HepG2 (cell line): ENCODE measurements at regions not wholly inside any gene's neighbourhood (a gene's known extent, or its start where the extent isn't known, plus 50 kb on each side); places are given as distances from the start of the nearest gene placed in this dataset.

ENCODE experiments used
- CREB1 ChIP-seq, 2 experiments: fragments of 450-650 bp in 1 of 2; IDR thresholded peaks; 2 replicates each; pipeline ENCODE4 v1.6.1; 2016 to 2017; ENCODE audit warnings: control low read depth in 1 of 2, mild to moderate bottlenecking in 1 of 2, missing compliant biosample characterization in 1 of 2, missing genetic modification characterization in 1 of 2
- HMG20B ChIP-seq: conservative IDR thresholded peaks from 2 replicates; pipeline ENCODE4 v1.6.1; 2016; ENCODE audit warnings: missing genetic modification reagents, missing compliant biosample characterization
- ISL2 ChIP-seq: sonication (generic); formaldehyde crosslinking; IDR thresholded peaks from 2 replicates; pipeline ENCODE4 v1.5.0; 2020; ENCODE audit warnings: missing genetic modification reagents
- JUN ChIP-seq: sonication (generic); formaldehyde crosslinking; IDR thresholded peaks from 2 replicates; pipeline ENCODE4 v1.4.0; 2020; ENCODE audit warnings: mild to moderate bottlenecking, missing genetic modification reagents
- JUND ChIP-seq: sonication (generic); formaldehyde crosslinking; IDR thresholded peaks from 2 replicates; pipeline ENCODE4 v1.8.0; 2022; ENCODE audit warnings: mild to moderate bottlenecking, missing genetic modification reagents
- MED13 ChIP-seq: sonication (generic); formaldehyde crosslinking; IDR thresholded peaks from 2 replicates; pipeline ENCODE4 v1.5.0; 2020; ENCODE audit warnings: missing genetic modification reagents
- MTF2 ChIP-seq: sonication (generic); formaldehyde crosslinking; IDR thresholded peaks from 2 replicates; pipeline ENCODE4 v1.5.0; 2020; ENCODE audit warnings: missing genetic modification reagents, borderline replicate concordance
- PRPF4 ChIP-seq: fragments of 200-400 bp; formaldehyde crosslinking; IDR thresholded peaks from 2 replicates; pipeline ENCODE4 v1.6.1; 2016; ENCODE audit warnings: low read length, low read depth; ENCODE audit not compliant: poor library complexity, severe bottlenecking
- REL ChIP-seq: sonication (generic); formaldehyde crosslinking; conservative IDR thresholded peaks from 2 replicates; pipeline ENCODE4 v1.8.0; 2022; ENCODE audit warnings: mild to moderate bottlenecking, missing genetic modification reagents, moderate library complexity
- TBX2 ChIP-seq: sonication (generic); formaldehyde crosslinking; IDR thresholded peaks from 2 replicates; pipeline ENCODE4 v1.5.0; 2020; ENCODE audit warnings: missing genetic modification reagents, mild to moderate bottlenecking, borderline replicate concordance
- ZFY ChIP-seq: sonication (generic); formaldehyde crosslinking; IDR thresholded peaks from 2 replicates; pipeline ENCODE4 v1.4.0; 2020; ENCODE audit warnings: missing genetic modification reagents
- ZKSCAN1 ChIP-seq: fragments of 150-350 bp; IDR thresholded peaks from 2 replicates; pipeline ENCODE4 v1.6.1; 2014; ENCODE audit warnings: low read length
- ZNF337 ChIP-seq: sonication (generic); formaldehyde crosslinking; IDR thresholded peaks from 2 replicates; pipeline ENCODE4 v1.5.1; 2020; ENCODE audit warnings: missing genetic modification reagents, low read depth, mild to moderate bottlenecking, borderline replicate concordance
- ZNF562 ChIP-seq: sonication (generic); formaldehyde crosslinking; IDR thresholded peaks from 2 replicates; pipeline ENCODE4 v1.8.0; 2022; ENCODE audit warnings: missing genetic modification reagents, borderline replicate concordance
- ZNF577 ChIP-seq: sonication (generic); formaldehyde crosslinking; IDR thresholded peaks from 2 replicates; pipeline ENCODE4 v1.4.0; 2020; ENCODE audit warnings: mild to moderate bottlenecking, low read depth, missing genetic modification reagents, borderline replicate concordance
- TF ChIP-seq, protein P1 (sequence below): sonication (generic); formaldehyde crosslinking; IDR thresholded peaks from 2 replicates; pipeline ENCODE4 v1.8.0; 2022; ENCODE audit warnings: missing genetic modification reagents, low read depth, mild to moderate bottlenecking, borderline replicate concordance
- TF ChIP-seq, protein P2 (sequence below): sonication (generic); formaldehyde crosslinking; IDR thresholded peaks from 2 replicates; pipeline ENCODE4 v1.5.0; 2020; ENCODE audit warnings: mild to moderate bottlenecking, missing genetic modification reagents
- TF ChIP-seq, protein P3 (sequence below): sonication (generic); formaldehyde crosslinking; IDR thresholded peaks from 2 replicates; pipeline ENCODE4 v1.8.0; 2022; ENCODE audit warnings: mild to moderate bottlenecking, missing genetic modification reagents, moderate library complexity
- TF ChIP-seq, protein P4 (sequence below): sonication (generic); formaldehyde crosslinking; IDR thresholded peaks from 2 replicates; pipeline ENCODE4 v1.4.0; 2020; ENCODE audit warnings: missing genetic modification reagents
- TF ChIP-seq, protein P5 (sequence below): sonication (generic); formaldehyde crosslinking; IDR thresholded peaks from 2 replicates; pipeline ENCODE4 v1.5.0; 2020; ENCODE audit warnings: mild to moderate bottlenecking, missing genetic modification reagents, borderline replicate concordance

DNA sequence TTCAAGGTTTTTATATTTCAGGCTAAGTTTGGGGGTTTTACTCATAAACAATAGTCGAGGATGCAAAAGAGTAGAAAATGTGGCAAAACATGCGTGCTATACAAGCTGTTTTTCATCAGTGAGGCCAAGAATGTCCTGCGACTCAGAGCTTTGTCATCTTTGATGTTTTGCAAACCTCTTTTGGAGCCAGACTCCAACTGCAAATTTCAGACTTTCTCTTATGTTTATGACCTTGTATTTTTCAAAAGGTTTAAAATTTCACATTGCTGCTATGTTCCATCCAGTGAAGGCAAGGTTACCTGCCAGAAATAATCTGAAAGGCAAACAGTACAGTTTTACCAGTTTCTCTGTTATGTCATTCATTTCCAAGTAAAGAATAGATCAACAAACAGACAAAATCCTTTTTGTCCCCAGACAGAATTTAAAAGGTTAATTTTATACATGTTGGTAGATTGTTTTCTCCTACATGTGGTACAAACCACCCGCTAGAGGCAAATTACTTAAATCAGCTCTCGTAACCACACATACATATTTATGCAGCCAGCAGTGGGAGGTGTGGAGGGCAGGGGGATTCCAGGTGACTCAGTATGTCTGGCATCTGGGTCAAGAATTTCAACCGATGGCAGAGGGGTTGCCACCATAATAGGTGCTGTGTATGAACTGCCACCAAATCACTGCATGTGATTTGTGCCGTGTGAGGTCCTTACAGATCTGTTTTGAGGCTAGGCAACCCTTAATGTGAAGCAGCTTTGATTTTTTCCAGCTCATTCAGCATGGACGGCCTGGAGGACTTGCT lies 119.8 kb upstream of the CPM start (continued):
- TF ChIP-seq ZNF337 = 0 out of 2 replicates have a peak, but pooled peaks have one; percentile 15
- no peak; the same call in 1 of the 2 replicates for TF ChIP-seq ZKSCAN1
- TF ChIP-seq, protein P1, sequence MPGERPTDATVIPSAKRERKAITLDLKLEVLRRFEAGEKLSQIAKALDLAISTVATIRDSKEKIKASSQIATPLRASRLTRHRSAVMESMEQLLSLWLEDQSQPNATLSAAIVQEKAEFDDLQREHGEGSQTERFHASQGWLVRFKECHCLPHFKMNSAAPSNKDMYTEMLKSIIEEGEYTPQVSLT (CRISPR knock-in tag) = no peak
- 0 out of 2 replicates have a peak, but pooled peaks have one; percentile 55 for TF ChIP-seq JUN (CRISPR knock-in tag)
- TF ChIP-seq ZFY (CRISPR knock-in tag) = no peak
- peak; percentile 78 for TF ChIP-seq ISL2 (CRISPR knock-in tag)
- TF ChIP-seq REL (CRISPR knock-in tag) = 0 out of 2 replicates have a peak, but pooled peaks have one; percentile 29
- no peak for TF ChIP-seq ZNF577
- no peak for TF ChIP-seq CREB1 (IDR thresholded peaks at IDR 0.05)
- TF ChIP-seq CREB1 (CRISPR knock-in tag; IDR thresholded peaks at IDR 0.05) = peak; percentile 47
- TF ChIP-seq, protein P2, sequence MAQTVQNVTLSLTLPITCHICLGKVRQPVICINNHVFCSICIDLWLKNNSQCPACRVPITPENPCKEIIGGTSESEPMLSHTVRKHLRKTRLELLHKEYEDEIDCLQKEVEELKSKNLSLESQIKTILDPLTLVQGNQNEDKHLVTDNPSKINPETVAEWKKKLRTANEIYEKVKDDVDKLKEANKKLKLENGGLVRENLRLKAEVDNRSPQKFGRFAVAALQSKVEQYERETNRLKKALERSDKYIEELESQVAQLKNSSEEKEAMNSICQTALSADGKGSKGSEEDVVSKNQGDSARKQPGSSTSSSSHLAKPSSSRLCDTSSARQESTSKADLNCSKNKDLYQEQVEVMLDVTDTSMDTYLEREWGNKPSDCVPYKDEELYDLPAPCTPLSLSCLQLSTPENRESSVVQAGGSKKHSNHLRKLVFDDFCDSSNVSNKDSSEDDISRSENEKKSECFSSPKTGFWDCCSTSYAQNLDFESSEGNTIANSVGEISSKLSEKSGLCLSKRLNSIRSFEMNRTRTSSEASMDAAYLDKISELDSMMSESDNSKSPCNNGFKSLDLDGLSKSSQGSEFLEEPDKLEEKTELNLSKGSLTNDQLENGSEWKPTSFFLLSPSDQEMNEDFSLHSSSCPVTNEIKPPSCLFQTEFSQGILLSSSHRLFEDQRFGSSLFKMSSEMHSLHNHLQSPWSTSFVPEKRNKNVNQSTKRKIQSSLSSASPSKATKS = no peak
- no peak for TF ChIP-seq MTF2 (CRISPR knock-in tag)
- TF ChIP-seq, protein P3, sequence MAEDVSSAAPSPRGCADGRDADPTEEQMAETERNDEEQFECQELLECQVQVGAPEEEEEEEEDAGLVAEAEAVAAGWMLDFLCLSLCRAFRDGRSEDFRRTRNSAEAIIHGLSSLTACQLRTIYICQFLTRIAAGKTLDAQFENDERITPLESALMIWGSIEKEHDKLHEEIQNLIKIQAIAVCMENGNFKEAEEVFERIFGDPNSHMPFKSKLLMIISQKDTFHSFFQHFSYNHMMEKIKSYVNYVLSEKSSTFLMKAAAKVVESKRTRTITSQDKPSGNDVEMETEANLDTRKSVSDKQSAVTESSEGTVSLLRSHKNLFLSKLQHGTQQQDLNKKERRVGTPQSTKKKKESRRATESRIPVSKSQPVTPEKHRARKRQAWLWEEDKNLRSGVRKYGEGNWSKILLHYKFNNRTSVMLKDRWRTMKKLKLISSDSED (CRISPR knock-in tag) = no peak
- TF ChIP-seq, protein P4, sequence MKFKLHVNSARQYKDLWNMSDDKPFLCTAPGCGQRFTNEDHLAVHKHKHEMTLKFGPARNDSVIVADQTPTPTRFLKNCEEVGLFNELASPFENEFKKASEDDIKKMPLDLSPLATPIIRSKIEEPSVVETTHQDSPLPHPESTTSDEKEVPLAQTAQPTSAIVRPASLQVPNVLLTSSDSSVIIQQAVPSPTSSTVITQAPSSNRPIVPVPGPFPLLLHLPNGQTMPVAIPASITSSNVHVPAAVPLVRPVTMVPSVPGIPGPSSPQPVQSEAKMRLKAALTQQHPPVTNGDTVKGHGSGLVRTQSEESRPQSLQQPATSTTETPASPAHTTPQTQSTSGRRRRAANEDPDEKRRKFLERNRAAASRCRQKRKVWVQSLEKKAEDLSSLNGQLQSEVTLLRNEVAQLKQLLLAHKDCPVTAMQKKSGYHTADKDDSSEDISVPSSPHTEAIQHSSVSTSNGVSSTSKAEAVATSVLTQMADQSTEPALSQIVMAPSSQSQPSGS (CRISPR knock-in tag) = peak; percentile 51; the same call in 1 of the 2 replicates
- no peak for TF ChIP-seq ZNF562 (CRISPR knock-in tag)
- TF ChIP-seq, protein P5, sequence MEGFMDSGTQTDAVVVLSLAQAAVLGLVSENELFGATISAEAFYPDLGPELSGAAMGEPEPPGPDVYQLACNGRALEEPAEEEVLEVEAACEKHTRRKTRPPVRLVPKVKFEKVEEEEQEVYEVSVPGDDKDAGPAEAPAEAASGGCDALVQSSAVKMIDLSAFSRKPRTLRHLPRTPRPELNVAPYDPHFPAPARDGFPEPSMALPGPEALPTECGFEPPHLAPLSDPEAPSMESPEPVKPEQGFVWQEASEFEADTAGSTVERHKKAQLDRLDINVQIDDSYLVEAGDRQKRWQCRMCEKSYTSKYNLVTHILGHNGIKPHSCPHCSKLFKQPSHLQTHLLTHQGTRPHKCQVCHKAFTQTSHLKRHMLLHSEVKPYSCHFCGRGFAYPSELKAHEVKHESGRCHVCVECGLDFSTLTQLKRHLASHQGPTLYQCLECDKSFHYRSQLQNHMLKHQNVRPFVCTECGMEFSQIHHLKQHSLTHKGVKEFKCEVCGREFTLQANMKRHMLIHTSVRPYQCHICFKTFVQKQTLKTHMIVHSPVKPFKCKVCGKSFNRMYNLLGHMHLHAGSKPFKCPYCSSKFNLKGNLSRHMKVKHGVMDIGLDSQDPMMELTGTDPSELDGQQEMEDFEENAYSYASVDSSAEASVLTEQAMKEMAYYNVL = peak; percentile 67; the same call in 1 of the 2 replicates
- peak; percentile 81 for TF ChIP-seq TBX2 (CRISPR knock-in tag)
- peak; percentile 94 for TF ChIP-seq JUND (CRISPR knock-in tag)
- TF ChIP-seq HMG20B (CRISPR knock-in tag) = peak; percentile 95
- TF ChIP-seq MED13 = no peak
- TF ChIP-seq PRPF4 = no peak
